ENCODE measurements at regions not wholly inside any gene's neighbourhood (a gene's known extent, or its start where the extent isn't known, plus 50 kb on each side); places are given as distances from the start of the nearest gene placed in this dataset.

DNA sequence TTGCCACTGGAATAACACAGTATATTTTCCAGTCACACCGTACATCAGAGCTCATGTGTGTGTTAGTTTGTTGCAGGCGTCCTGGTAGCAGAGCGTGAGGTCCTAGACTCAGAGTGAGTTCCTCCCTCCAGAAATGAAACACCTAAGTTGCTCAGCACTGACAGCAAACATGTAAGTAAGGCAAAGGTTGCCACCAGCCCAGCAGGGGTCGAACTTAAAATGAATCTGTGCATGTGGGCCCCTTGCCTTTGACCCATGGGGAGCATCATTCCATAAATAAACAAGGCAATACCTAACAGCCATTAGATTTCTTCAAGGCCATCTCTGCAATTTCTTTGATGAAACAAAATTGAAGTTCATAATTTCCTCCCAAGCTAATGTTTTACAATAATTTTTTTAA, 125.3 kb upstream of the ERG start (continued):
- TF ChIP-seq ATF6 (CRISPR knock-in tag; IDR thresholded peaks at IDR 0.05) (no peak), TARDBP (IDR thresholded peaks at IDR 0.05) (no peak), RFX1 (IDR thresholded peaks at IDR 0.05) (no peak), BACH1 (tag; IDR thresholded peaks at IDR 0.05) (no peak), EP400 (IDR thresholded peaks at IDR 0.05) (no peak), ZNF140 (CRISPR knock-in tag; IDR thresholded peaks at IDR 0.05) (no peak), ZNF134 (CRISPR knock-in tag; conservative IDR thresholded peaks at IDR 0.05) (no peak)

DNA sequence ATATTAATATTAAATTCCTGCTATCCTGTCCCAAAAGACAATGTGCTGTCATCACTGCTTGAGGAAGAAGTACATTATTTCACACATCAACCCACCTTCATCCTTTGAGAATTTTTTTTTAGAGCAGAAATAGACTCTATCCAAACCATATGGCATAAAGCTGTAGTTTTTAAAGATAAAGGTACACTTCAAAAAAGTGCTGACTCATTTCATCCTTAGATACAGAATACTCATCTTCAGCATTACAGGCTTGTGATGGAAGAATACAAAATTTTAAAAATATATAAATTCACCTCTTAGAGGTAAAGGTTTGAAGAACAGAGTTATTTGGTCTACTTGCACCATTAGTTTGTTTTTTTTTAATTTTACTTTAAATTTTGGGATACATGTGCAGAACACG, 126.7 kb upstream of the ERG start:
- ChIA-PET CTCF (ENCODE audit: low intra/inter-chr PET ratio) (no interaction called here), POLR2A (interaction anchor here (0.7 kb wide), 1 partner anchor 30 kb away, joined by 3 read pairs; no protein-coding TSS in a partner anchor)
- no peak for ATAC-seq
- no TSS peak for BruUV-seq (replicated peaks)
- DNase-seq (ENCODE audit: extremely low read depth in 1 of 4, low spot score in 3 of 4): no peak
- intact Hi-C loops (cut with micrococcal nuclease): no loop called here
- Histone ChIP-seq H2AFZ (ENCODE audit: low read depth, low read length) (no peak overlapping the region), H3K4me2 (ENCODE audit: insufficient read depth, low read length) (no peak overlapping the region), H4K20me1 (replicated peaks; ENCODE audit: control insufficient read depth, insufficient read depth, low read length) (no peaks in the 10 kb centered on the region), H3K27me3 (ENCODE audit: control insufficient read depth in 2 of 2, insufficient read depth in 2 of 2, low read length in 2 of 2) (no peaks in the 10 kb centered on the region), H3K4me1 (replicated peaks in 1 of 2; ENCODE audit: control insufficient read depth in 2 of 2, insufficient read depth in 2 of 2, low read length in 2 of 2) (no peaks in the 10 kb centered on the region), H3K9ac (ENCODE audit: insufficient read depth in 1 of 2, low read depth in 2 of 2, low read length in 2 of 2) (no peak overlapping the region), H3K36me3 (ENCODE audit: control insufficient read depth, insufficient read depth, low read length) (no peaks in the 10 kb centered on the region), H3K9me1 (ENCODE audit: control insufficient read depth, insufficient read depth, low read length) (no peaks in the 10 kb centered on the region), H3K9me3 (replicated peaks; ENCODE audit: control insufficient read depth, insufficient read depth, low read depth, low read length) (no peaks in the 10 kb centered on the region), H3K4me3 (no peak overlapping the region), H3K79me2 (ENCODE audit: control insufficient read depth, insufficient read depth, low read length) (no peaks in the 10 kb centered on the region), H3K27ac (ENCODE audit: extremely low read depth, low read depth, low read length) (no peak overlapping the region)
- peak; percentile 79 for TF ChIP-seq NFE2 (IDR thresholded peaks at IDR 0.05; ENCODE audit: low read depth)
- TF ChIP-seq, protein P1, sequence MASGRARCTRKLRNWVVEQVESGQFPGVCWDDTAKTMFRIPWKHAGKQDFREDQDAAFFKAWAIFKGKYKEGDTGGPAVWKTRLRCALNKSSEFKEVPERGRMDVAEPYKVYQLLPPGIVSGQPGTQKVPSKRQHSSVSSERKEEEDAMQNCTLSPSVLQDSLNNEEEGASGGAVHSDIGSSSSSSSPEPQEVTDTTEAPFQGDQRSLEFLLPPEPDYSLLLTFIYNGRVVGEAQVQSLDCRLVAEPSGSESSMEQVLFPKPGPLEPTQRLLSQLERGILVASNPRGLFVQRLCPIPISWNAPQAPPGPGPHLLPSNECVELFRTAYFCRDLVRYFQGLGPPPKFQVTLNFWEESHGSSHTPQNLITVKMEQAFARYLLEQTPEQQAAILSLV (tag; IDR thresholded peaks at IDR 0.05): no peak
- peak; percentile 77; the same call in 1 of the 2 replicates for TF ChIP-seq MAFK (IDR thresholded peaks at IDR 0.05; ENCODE audit: low read length)
- peak; percentile 87 for TF ChIP-seq C11orf30 (IDR thresholded peaks at IDR 0.05; ENCODE audit: low read depth)
- no peak for TF ChIP-seq U2AF1 (optimal IDR thresholded peaks at IDR 0.05; ENCODE audit: low read depth, low read length)
- TF ChIP-seq SAFB2 (IDR thresholded peaks at IDR 0.05; ENCODE audit: borderline replicate concordance, low read depth, low read length, severe bottlenecking): no peak
- no peak for TF ChIP-seq CHD1 (IDR thresholded peaks at IDR 0.05; ENCODE audit: low read length)
- TF ChIP-seq COPS2 (conservative IDR thresholded peaks at IDR 0.05): no peak
- peak; percentile 95 for TF ChIP-seq ZNF316 (IDR thresholded peaks at IDR 0.05)
- peak; percentile 44; the same call in 1 of the 2 replicates for TF ChIP-seq BACH1 (tag; IDR thresholded peaks at IDR 0.05)
- peak; percentile 86 for TF ChIP-seq MAFF (IDR thresholded peaks at IDR 0.05; ENCODE audit: low read length)
- TF ChIP-seq NFE2L1 (tag; IDR thresholded peaks at IDR 0.05; ENCODE audit: borderline replicate concordance, low read depth): peak; percentile 71; the same call in 1 of the 2 replicates
- peak; percentile 93 for TF ChIP-seq MAFG (tag; conservative IDR thresholded peaks at IDR 0.05)
- WGBS (ENCODE audit: insufficient coverage, low coverage, missing lambda C conversion rate): 0% methylated on average over 1 of the region's 1 CpG
- no peak for FAIRE-seq
- in situ Hi-C loops (cut with MboI): no loop called here
